ENCODE measurements at regions not wholly inside any gene's neighbourhood (a gene's known extent, or its start where the extent isn't known, plus 50 kb on each side); places are given as distances from the start of the nearest gene placed in this dataset.

DNA sequence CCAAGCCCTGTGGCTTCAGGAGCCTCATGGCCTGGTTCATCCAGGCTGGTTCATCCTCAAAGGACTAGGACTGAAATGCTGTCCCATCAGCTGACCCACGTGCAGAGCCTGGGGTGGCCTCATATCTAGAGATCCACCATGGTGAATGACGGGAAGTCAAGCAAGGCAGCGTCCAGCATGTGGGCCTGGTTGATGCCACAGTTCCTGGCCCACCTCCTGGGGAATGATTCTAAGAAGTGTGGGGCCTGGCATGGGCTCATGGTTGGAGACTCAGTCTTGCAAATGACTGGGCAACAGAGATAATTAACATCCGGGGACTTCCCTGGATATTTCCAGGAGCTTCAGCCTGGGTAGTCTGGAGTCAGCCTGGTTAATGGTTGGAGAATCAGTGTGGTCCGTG, 302.4 kb upstream of the SFSWAP start:
- TF ChIP-seq, protein P1, sequence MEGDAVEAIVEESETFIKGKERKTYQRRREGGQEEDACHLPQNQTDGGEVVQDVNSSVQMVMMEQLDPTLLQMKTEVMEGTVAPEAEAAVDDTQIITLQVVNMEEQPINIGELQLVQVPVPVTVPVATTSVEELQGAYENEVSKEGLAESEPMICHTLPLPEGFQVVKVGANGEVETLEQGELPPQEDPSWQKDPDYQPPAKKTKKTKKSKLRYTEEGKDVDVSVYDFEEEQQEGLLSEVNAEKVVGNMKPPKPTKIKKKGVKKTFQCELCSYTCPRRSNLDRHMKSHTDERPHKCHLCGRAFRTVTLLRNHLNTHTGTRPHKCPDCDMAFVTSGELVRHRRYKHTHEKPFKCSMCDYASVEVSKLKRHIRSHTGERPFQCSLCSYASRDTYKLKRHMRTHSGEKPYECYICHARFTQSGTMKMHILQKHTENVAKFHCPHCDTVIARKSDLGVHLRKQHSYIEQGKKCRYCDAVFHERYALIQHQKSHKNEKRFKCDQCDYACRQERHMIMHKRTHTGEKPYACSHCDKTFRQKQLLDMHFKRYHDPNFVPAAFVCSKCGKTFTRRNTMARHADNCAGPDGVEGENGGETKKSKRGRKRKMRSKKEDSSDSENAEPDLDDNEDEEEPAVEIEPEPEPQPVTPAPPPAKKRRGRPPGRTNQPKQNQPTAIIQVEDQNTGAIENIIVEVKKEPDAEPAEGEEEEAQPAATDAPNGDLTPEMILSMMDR (IDR thresholded peaks at IDR 0.05; ENCODE audit: low read length) = no peak
- TF ChIP-seq EZH2 (IDR thresholded peaks at IDR 0.05; ENCODE audit: borderline replicate concordance, low read length) = no peak

All from OCI-LY1 (cell line).